NT2/D1 (cell line): ENCODE measurements at regions not wholly inside any gene's neighbourhood (a gene's known extent, or its start where the extent isn't known, plus 50 kb on each side); places are given as distances from the start of the nearest gene placed in this dataset.

Source experiments
- SUZ12 ChIP-seq: IDR thresholded peaks from 2 replicates; pipeline ENCODE4 v1.6.1; 2011; ENCODE audit not compliant: insufficient read length, insufficient read depth; ENCODE audit errors: extremely low read depth
- YY1 ChIP-seq: IDR thresholded peaks from 2 replicates; pipeline ENCODE4 v1.6.1; 2011; ENCODE audit not compliant: insufficient read length, insufficient read depth
- ZNF274 ChIP-seq: IDR thresholded peaks from 2 replicates; pipeline ENCODE4 v1.6.1; 2011; ENCODE audit warnings: mild to moderate bottlenecking, low read depth, low read length

DNA sequence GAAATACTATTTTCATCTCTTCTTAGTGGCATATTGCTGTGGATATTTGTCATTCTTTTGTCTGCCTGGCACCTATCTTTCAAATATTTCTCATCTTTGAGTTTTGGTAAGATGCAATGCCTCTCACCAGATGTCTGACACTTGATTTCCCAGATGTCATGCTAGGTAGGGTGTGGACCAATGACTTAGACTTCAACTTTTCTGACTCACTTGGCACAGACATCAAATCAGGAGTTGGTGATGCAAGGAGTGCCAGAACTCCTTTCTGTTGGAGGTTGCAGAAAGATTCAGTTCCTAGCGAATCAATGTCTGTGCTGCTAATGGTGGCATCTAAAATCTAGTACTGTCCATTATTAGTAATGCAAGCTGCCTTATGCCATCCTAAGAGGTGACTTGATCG, 216.9 kb upstream of the FERD3L start:
- TF ChIP-seq YY1: no peak
- no peak for TF ChIP-seq SUZ12
- TF ChIP-seq ZNF274: no peak
